GM19324 (cell line): ENCODE measurements at regions not wholly inside any gene's neighbourhood (a gene's known extent, or its start where the extent isn't known, plus 50 kb on each side); places are given as distances from the start of the nearest gene placed in this dataset.
"Not testable (repeated sequence)": the region's sequence is repeated elsewhere in the genome, so short reads cannot be mapped to it uniquely, and the experiment has no call there.

ENCODE experiments used
- ATAC-seq: cut with Tn5 transposase; IDR thresholded peaks from one replicate; pipeline ENCODE4 v1.9.1; 2021; ENCODE audit warnings: mild to moderate bottlenecking, moderate library complexity; ENCODE audit not compliant: unreplicated experiment, low FRiP score

GRCh38 chr11:25602149-25602548 is 729.8 kb upstream of the ANO3 start:
- ATAC-seq, result no peak

GRCh38 chr11:25602959-25603358 is 729.0 kb upstream of the ANO3 start:
- no peak for ATAC-seq

GRCh38 chr11:25612806-25613205 is 719.1 kb upstream of the ANO3 start:
- ATAC-seq, result no peak

GRCh38 chr11:25613451-25613850 is 718.5 kb upstream of the ANO3 start:
- no peak for ATAC-seq

GRCh38 chr11:25613865-25614264 is 718.1 kb upstream of the ANO3 start:
- ATAC-seq, result no peak

GRCh38 chr11:25615069-25615468 is 716.9 kb upstream of the ANO3 start:
- ATAC-seq, result no peak

GRCh38 chr11:25615841-25616240 is 716.1 kb upstream of the ANO3 start:
- ATAC-seq, result no peak

GRCh38 chr11:25625094-25625493 is 706.8 kb upstream of the ANO3 start:
- no peak for ATAC-seq

- ATAC-seq, result no peak
Observed at GRCh38 chr11:25628030-25628429, 703.9 kb upstream of the ANO3 start.

- ATAC-seq, result no peak
Observed at GRCh38 chr11:25633230-25633629, 698.7 kb upstream of the ANO3 start.

- ATAC-seq, result not testable (repeated sequence)
Observed at GRCh38 chr11:25649220-25649619, 682.7 kb upstream of the ANO3 start.

GRCh38 chr11:25650319-25650718 is 681.6 kb upstream of the ANO3 start:
- ATAC-seq, result no peak

GRCh38 chr11:25655636-25656035 is 676.3 kb upstream of the ANO3 start:
- no peak for ATAC-seq

- no peak for ATAC-seq
Observed at GRCh38 chr11:25658916-25659315, 673.0 kb upstream of the ANO3 start.

GRCh38 chr11:25659706-25660105 is 672.2 kb upstream of the ANO3 start:
- ATAC-seq, result no peak

- no peak for ATAC-seq
Observed at GRCh38 chr11:25667871-25668270, 664.1 kb upstream of the ANO3 start.

- no peak for ATAC-seq
Observed at GRCh38 chr11:25691959-25692358, 640.0 kb upstream of the ANO3 start.

- ATAC-seq, result no peak
Observed at GRCh38 chr11:25702417-25702816, 629.5 kb upstream of the ANO3 start.

GRCh38 chr11:25710975-25711374 is 621.0 kb upstream of the ANO3 start:
- no peak for ATAC-seq

GRCh38 chr11:25727944-25728343 is 604.0 kb upstream of the ANO3 start:
- no peak for ATAC-seq

- ATAC-seq, result no peak
Observed at GRCh38 chr11:25730230-25730629, 601.7 kb upstream of the ANO3 start.

- ATAC-seq, result no peak
Observed at GRCh38 chr11:25733777-25734176, 598.2 kb upstream of the ANO3 start.

- no peak for ATAC-seq
Observed at GRCh38 chr11:25734591-25735211, 597.2 kb upstream of the ANO3 start.
